Gastrocnemius medialis (tissue), 4 donors: ENCODE measurements at regions not wholly inside any gene's neighbourhood (a gene's known extent, or its start where the extent isn't known, plus 50 kb on each side); places are given as distances from the start of the nearest gene placed in this dataset.

Experiments
- POLR2A ChIP-seq, 2 donors: fragments of 450-650 bp; IDR thresholded peaks; one replicate each; pipeline ENCODE4 v1.6.1; 2017; ENCODE audit warnings: antibody characterized with exemption in 2 of 2, mild to moderate bottlenecking in 2 of 2, moderate library complexity in 2 of 2
- TF ChIP-seq, protein P1 (sequence below), 5 experiments: fragments of 450-650 bp in 3 of 5; fragments of 200-600 bp in 2 of 5; sonication (generic) in 2 of 5; IDR thresholded peaks in 4 of 5; conservative IDR thresholded peaks in 1 of 5; 1 replicate in 4 of 5; 2 replicates in 1 of 5; pipeline ENCODE4 v1.5.1; 2016 to 2019; ENCODE audit warnings: antibody characterized with exemption in 5 of 5, mild to moderate bottlenecking in 3 of 5, moderate library complexity in 3 of 5

DNA sequence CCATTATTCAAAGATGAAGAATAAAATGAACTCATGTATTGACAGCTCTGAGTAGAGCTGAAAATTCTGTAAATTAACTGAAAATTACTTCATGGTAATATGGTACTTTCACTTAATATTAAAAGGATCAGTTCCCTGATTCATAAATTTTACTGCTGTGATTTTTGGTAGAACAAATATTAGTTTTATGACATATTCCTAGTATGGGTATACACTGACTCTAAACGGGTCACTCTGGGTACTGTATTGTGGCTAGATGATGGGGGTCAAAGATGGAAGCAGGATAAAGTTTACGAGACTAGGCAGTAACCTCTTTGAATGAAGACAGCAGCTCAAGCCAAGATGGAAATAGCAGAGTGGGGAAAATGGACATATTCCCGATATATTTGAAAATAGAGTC is 135.5 kb downstream of the NUAK1 start:
- TF ChIP-seq, protein P1, sequence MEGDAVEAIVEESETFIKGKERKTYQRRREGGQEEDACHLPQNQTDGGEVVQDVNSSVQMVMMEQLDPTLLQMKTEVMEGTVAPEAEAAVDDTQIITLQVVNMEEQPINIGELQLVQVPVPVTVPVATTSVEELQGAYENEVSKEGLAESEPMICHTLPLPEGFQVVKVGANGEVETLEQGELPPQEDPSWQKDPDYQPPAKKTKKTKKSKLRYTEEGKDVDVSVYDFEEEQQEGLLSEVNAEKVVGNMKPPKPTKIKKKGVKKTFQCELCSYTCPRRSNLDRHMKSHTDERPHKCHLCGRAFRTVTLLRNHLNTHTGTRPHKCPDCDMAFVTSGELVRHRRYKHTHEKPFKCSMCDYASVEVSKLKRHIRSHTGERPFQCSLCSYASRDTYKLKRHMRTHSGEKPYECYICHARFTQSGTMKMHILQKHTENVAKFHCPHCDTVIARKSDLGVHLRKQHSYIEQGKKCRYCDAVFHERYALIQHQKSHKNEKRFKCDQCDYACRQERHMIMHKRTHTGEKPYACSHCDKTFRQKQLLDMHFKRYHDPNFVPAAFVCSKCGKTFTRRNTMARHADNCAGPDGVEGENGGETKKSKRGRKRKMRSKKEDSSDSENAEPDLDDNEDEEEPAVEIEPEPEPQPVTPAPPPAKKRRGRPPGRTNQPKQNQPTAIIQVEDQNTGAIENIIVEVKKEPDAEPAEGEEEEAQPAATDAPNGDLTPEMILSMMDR (IDR thresholded peaks at IDR 0.05 in 4 of 5, conservative IDR thresholded peaks at IDR 0.05 in 1 of 5): no peak
- no peak for TF ChIP-seq POLR2A (IDR thresholded peaks at IDR 0.05)
